Fibroblast of the aortic adventitia (primary cell): ENCODE measurements at regions not wholly inside any gene's neighbourhood (a gene's known extent, or its start where the extent isn't known, plus 50 kb on each side); places are given as distances from the start of the nearest gene placed in this dataset.
A peak's percentile ranks its signal among the peaks of the same experiment; 100 is the strongest.

ENCODE experiments used
- DNase-seq: peaks from one replicate; pipeline ENCODE4 v3.0.0-alpha.2; 2010; ENCODE audit warnings: low read depth
- H3K4me3 ChIP-seq: 2 replicates; pipeline ENCODE4 v1.5.1; 2011; ENCODE audit warnings: low read depth, mild to moderate bottlenecking, control low read depth, low read length, moderate library complexity
- CTCF ChIP-seq: IDR thresholded peaks from 2 replicates; pipeline ENCODE4 v1.5.1; 2011; ENCODE audit warnings: mild to moderate bottlenecking, low read length, control low read depth, inconsistent platforms; ENCODE audit not compliant: insufficient read depth

- DNase-seq = no peak
- TF ChIP-seq CTCF = no peak
These were observed 1296.0 kb upstream of the ZEB2 start for GRCh38 chr2:145815933-145816332.

GRCh38 chr2:145813481-145813880, 1293.6 kb upstream of the ZEB2 start:
- H3K4me3 ChIP-seq = no peak overlapping the region
- DNase-seq = no peak
- no peak for TF ChIP-seq CTCF

More at GRCh38 chr2:145815933-145816332, 1296.0 kb upstream of the ZEB2 start:
- H3K4me3 ChIP-seq = no peak overlapping the region

GRCh38 chr2:145812165-145812554, 1292.2 kb upstream of the ZEB2 start:
- no peak overlapping the region for H3K4me3 ChIP-seq
- no peak for TF ChIP-seq CTCF
- DNase-seq = no peak

GRCh38 chr2:145811276-145812164, 1291.6 kb upstream of the ZEB2 start:
- TF ChIP-seq CTCF = no peak
- DNase-seq = peak; percentile 32
- no peak overlapping the region for H3K4me3 ChIP-seq

GRCh38 chr2:145807968-145808367, 1288.0 kb upstream of the ZEB2 start:
- H3K4me3 ChIP-seq = no peak overlapping the region
- DNase-seq = peak; percentile 35
- TF ChIP-seq CTCF = no peak

GRCh38 chr2:145807554-145807953, 1287.6 kb upstream of the ZEB2 start:
- no peak for DNase-seq
- no peak overlapping the region for H3K4me3 ChIP-seq
- TF ChIP-seq CTCF = no peak
